Right forelimb (tissue), 1 donor: ENCODE measurements at regions not wholly inside any gene's neighbourhood (a gene's known extent, or its start where the extent isn't known, plus 50 kb on each side); places are given as distances from the start of the nearest gene placed in this dataset.
"Not testable (repeated sequence)": the region's sequence is repeated elsewhere in the genome, so short reads cannot be mapped to it uniquely, and the experiment has no call there.

ENCODE experiments used
- DNase-seq: peaks from one replicate; pipeline ENCODE4 v3.0.0-alpha.2; 2018

DNA sequence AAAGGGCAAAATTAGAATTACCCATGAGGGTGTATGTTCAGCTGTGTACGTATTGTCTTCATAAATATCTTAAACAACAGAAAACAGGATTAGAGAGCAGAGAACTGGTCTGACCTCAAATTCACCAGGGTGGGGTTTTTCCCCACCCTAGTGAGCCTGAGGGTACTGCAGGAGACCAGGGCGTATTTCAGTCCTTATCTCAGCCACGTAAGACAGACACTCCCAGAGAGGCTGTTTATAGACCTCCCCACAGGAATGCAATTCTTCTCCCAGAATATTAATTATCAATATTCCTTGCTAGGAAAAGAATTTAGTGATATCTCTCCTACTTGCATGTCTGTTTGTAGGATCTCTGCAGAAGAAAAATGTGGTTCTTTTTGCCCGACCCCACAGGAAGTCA lies 128.8 kb downstream of the PCDH10 start:
- DNase-seq: not testable (repeated sequence)

DNA sequence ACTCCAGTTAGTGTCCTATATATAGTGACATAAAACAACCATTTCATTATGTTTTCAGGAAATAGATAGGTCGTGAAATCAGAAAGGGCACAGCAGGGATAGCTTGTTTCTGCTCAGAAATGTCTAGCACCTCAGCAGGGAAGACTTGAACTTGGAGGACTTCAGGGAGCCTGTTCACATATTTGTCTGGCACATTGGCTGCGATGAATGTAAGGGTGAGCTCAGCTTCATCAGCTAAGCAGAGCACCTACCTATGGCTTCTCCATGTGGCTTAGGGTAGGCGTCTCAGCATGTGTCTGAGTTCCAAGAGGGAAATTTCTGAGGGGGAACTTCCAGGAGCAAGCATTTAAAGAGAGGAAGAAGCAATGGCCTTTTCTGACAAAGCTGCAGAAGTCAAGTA lies 126.2 kb downstream of the PCDH10 start:
- no peak for DNase-seq

DNA sequence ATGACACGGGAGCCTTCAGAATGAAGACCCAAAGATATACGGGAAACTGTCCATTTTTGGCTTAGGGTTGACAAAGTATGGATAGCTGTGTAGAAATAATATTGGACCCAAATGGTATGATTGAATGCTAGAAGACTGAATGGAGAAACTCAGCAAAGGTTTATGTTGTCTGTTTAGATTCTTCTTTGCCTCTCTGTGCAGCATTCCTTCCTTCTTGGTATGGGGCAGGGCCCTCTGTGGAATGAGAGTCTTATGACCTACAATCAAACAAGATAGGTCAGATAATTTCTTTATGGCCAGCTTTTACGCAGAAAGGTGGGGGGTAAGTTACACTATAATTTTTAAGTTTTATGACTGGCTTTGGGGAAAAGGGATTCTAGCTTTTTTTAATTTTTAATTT lies 124.3 kb downstream of the PCDH10 start:
- no peak for DNase-seq

DNA sequence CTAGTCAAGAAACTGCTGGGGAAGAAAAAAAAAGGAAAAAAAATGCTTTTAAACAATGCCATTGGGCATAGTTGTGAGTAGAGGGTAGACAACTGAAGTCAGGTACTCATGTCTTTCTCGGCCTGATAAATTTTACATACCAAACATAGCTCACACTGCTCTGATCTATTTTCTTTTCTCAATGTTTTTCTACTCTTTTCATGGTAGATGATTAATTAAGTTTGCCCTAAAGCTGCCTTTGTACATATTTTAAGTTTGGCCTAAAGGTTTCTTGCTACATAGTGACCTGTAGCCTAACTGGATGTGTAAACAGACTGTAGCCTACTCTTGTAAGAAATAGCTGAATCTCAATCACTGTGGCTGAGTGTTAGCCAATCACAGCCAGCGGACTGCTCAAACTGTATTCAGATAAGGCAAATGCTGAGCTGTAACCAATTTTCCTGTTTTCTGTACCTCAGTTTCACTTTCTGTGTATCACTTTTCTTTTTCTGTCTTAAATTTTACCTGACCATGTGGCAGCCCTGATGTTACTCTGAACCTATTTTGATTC lies 121.0 kb downstream of the PCDH10 start:
- DNase-seq: no peak

DNA sequence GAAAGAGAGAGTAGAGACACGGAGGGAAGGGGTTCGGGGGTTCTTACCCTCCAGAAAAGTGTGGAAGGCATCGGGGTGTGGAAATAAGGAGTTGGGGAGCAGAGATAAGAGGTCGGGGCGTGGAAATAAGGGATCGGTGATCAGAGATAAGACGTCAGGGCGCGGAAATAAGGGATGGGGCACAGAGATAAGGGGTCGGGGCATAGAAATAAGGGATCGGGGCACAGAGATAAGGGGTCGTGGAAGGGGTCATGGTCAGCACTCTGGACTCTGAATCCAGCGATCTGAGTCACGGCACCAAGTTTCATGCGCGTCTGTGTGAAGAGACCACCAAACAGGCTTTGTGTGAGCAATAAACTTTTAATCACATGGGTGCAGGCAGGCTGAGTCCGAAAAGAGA lies 119.1 kb downstream of the PCDH10 start:
- no peak for DNase-seq

DNA sequence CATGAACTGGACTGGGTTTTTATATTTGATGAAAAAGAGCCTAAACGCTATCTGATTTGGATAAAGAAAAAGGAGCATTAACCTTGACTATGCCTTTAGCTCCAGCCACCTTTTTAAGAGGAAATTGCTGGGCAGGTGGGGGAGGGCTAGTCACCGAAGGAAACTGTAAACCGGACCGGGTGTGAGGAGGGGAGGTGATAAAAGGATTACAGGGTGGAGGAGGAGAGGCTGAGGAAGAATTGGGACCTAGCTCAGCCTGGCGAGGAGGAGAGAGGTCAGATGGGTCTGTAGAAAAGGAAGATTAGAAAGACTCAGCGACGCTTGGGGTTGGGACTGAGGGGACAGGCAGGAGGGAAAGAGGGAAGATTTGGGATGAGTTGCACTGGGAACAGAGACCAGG lies 118.4 kb downstream of the PCDH10 start:
- DNase-seq: not testable (repeated sequence)

DNA sequence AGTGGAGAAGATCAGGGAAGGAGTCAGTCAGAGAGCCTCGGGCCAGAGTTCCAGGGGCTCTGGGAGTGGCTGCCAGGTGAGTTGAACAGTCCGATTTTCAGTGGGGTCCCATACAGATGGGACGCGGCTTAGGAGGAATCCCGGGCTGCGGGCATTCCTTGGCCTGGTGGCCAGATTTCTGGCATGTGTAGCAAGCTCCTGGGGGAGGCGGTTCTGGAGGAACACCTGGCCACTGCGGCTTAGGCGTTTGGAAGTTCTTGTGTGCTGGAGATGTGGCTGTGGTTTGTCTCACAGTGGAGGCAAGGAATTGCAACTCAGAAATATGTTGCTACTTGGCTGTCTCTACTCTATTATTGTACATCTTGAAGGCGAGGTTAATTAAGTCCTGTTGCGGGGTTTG lies 117.9 kb downstream of the PCDH10 start:
- not testable (repeated sequence) for DNase-seq

DNA sequence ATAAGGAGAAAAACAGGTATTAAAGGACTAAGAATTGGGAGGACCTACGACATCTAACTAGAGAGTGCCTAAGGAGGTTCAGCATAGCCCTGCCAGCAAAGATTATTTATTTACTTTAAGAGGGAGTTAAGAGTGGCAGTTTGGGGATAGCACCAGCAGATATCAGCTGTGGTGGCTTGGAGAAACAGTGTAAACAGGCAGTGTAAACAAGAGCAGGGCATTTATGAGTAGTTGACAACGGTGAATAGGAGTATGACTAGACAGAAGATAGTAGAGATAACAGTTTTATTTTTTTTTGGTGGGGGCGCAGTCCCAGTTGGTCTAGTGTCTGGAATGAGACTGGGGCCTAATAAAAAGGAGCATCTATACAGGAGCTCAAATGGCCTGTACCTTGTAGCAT lies 115.2 kb downstream of the PCDH10 start:
- not testable (repeated sequence) for DNase-seq

DNA sequence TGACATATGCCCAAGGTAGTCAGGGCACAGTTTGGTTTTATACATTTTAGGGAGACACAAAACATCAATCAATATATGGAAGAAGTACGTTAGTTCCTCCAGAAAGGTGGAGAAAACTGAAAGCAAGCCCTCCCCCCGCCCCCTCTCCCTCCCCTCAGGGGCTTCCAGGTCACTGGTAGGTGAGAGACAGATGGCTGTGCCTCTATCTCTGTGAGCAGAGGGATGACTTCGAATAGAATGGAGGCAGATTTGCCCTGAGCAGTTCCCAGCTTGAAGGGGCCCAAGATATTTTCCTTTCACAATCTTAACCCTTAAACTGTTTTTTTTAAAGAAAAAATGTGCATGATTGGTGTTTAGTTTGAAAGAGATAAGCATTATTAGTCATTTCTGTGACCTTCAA lies 114.0 kb downstream of the PCDH10 start:
- DNase-seq: no peak

DNA sequence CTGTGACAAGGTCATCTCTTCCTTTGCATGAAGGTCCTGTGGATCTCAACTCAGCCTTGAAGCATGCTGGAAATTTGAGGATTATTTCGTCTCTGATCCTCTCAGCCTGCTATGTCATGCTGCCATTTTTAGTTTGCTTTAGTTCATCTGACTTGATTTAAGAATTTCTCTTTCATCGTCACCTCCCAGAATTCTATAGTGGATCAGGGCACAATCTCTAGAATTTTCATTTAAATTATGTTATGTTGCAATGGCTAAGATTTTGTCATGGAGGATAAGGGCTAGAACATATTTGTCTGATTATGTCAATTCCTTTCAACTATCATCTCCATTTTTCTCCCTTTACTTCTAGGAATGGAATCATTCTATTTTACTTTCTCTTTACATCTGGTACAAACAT lies 98.8 kb downstream of the PCDH10 start:
- no peak for DNase-seq

DNA sequence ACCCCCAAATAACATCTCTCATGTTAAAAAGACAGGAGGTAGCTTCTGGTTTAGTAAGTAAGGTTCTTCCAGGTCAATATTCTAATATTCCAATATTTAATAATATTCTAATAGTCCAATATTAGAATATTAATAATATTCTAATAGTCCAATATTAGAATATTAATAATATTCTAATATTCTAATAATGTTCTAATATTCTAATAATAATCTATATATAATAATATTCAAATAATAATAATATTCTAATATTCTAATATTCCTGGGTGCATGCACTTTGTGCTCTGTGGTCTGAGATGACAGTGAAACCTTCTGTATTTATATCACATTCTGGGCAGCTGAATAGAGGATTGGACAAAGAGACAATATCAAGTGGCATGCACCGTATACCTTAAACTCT lies 96.1 kb downstream of the PCDH10 start:
- no peak for DNase-seq
